H9 (cell line): ENCODE measurements at regions not wholly inside any gene's neighbourhood (a gene's known extent, or its start where the extent isn't known, plus 50 kb on each side); places are given as distances from the start of the nearest gene placed in this dataset.

Experiments used
- DNase-seq: peaks from one replicate; pipeline ENCODE4 v3.0.0-alpha.2; 2017
- H2AFZ ChIP-seq: one replicate; pipeline ENCODE4 v1.6.1; 2013; ENCODE audit warnings: mild to moderate bottlenecking, low read length, control low read depth, moderate library complexity
- H2AK5ac ChIP-seq: 2 replicates; pipeline ENCODE4 v1.6.1; 2013; ENCODE audit warnings: low read length, control low read depth, mixed read lengths; ENCODE audit not compliant: insufficient read length
- H2BK120ac ChIP-seq: one replicate; pipeline ENCODE4 v1.6.1; 2013; ENCODE audit warnings: low read depth, mild to moderate bottlenecking, low read length, control low read depth, inconsistent platforms; ENCODE audit not compliant: poor library complexity, severe bottlenecking
- H2BK12ac ChIP-seq: 2 replicates; pipeline ENCODE4 v1.6.1; 2013; ENCODE audit warnings: low read length, control low read depth, mixed read lengths, low read depth; ENCODE audit not compliant: insufficient read length
- H2BK15ac ChIP-seq: 2 replicates; pipeline ENCODE4 v1.6.1; 2013; ENCODE audit warnings: low read depth, low read length, control low read depth
- H2BK20ac ChIP-seq: one replicate; pipeline ENCODE4 v1.6.1; 2013; ENCODE audit warnings: low read depth, mild to moderate bottlenecking, low read length, control low read depth, inconsistent platforms; ENCODE audit not compliant: poor library complexity, severe bottlenecking
- H2BK5ac ChIP-seq: 2 replicates; pipeline ENCODE4 v1.6.1; 2013; ENCODE audit warnings: low read length, control low read depth, mixed read lengths; ENCODE audit not compliant: insufficient read length
- H3K14ac ChIP-seq: 2 replicates; pipeline ENCODE4 v1.6.1; 2013; ENCODE audit warnings: low read length, control low read depth; ENCODE audit not compliant: insufficient read depth
- H3K18ac ChIP-seq: 2 replicates; pipeline ENCODE4 v1.6.1; 2013; ENCODE audit warnings: low read depth, mild to moderate bottlenecking, mixed read lengths, low read length, control low read depth; ENCODE audit not compliant: insufficient read length
- H3K23ac ChIP-seq: 2 replicates; pipeline ENCODE4 v1.6.1; 2013; ENCODE audit warnings: low read length, control low read depth, mixed read lengths, low read depth; ENCODE audit not compliant: insufficient read length
- H3K23me2 ChIP-seq: 2 replicates; pipeline ENCODE4 v1.6.1; 2013; ENCODE audit warnings: low read depth, mild to moderate bottlenecking, mixed read lengths, low read length, control low read depth; ENCODE audit not compliant: insufficient read length, poor library complexity, severe bottlenecking
- H3K27ac ChIP-seq: 2 replicates; pipeline ENCODE4 v1.5.1; 2013; ENCODE audit warnings: low read length, control low read depth, mixed read lengths, low read depth; ENCODE audit not compliant: insufficient read length
- H3K27me3 ChIP-seq: 2 replicates; pipeline ENCODE4 v1.6.1; 2013; ENCODE audit warnings: low read length, control low read depth, inconsistent platforms; ENCODE audit not compliant: insufficient read depth
- H3K4ac ChIP-seq: 2 replicates; pipeline ENCODE4 v1.6.1; 2013; ENCODE audit warnings: low read depth, mild to moderate bottlenecking, control low read depth, inconsistent platforms, low read length, moderate library complexity
- H3K4me1 ChIP-seq: 2 replicates; pipeline ENCODE4 v1.6.1; 2013; ENCODE audit warnings: low read length, control low read depth, inconsistent platforms; ENCODE audit not compliant: insufficient read depth
- H3K4me2 ChIP-seq: 2 replicates; pipeline ENCODE4 v1.6.1; 2013; ENCODE audit warnings: low read length, control low read depth, mixed read lengths; ENCODE audit not compliant: insufficient read length, insufficient read depth
- H3K56ac ChIP-seq: 2 replicates; pipeline ENCODE4 v1.6.1; 2013; ENCODE audit warnings: low read depth, mild to moderate bottlenecking, mixed read lengths, low read length, control low read depth; ENCODE audit not compliant: insufficient read length
- H3K79me1 ChIP-seq: 2 replicates; pipeline ENCODE4 v1.6.1; 2013; ENCODE audit warnings: low read depth, mild to moderate bottlenecking, moderate library complexity, low read length, control low read depth, inconsistent platforms; ENCODE audit not compliant: insufficient read depth, poor library complexity, severe bottlenecking
- H3K79me2 ChIP-seq: 2 replicates; pipeline ENCODE4 v1.6.1; 2013; ENCODE audit warnings: low read length, control low read depth, inconsistent platforms; ENCODE audit not compliant: insufficient read depth
- H3K9ac ChIP-seq: 2 replicates; pipeline ENCODE4 v1.6.1; 2013; ENCODE audit warnings: low read length, control low read depth, mixed read lengths; ENCODE audit not compliant: insufficient read length; ENCODE audit errors: extremely low read depth
- H3K9me3 ChIP-seq: one replicate; pipeline ENCODE4 v1.6.1; 2013; ENCODE audit warnings: low read depth, low read length, inconsistent platforms; ENCODE audit not compliant: control insufficient read depth
- H3T11ph ChIP-seq: one replicate; pipeline ENCODE4 v1.6.1; 2013; ENCODE audit warnings: mild to moderate bottlenecking, low read length, control low read depth, inconsistent platforms
- H4K20me1 ChIP-seq: one replicate; pipeline ENCODE4 v1.6.1; 2013; ENCODE audit not compliant: control insufficient read depth, insufficient read length, insufficient read depth
- H4K5ac ChIP-seq: 2 replicates; pipeline ENCODE4 v1.6.1; 2013; ENCODE audit warnings: low read depth, mild to moderate bottlenecking, mixed read lengths, low read length, control low read depth; ENCODE audit not compliant: insufficient read length
- H4K8ac ChIP-seq: replicated peaks from 2 replicates; pipeline ENCODE4 v1.6.1; 2013; ENCODE audit warnings: low read length, control low read depth, mixed read lengths, low read depth; ENCODE audit not compliant: insufficient read length
- H4K91ac ChIP-seq: 2 replicates; pipeline ENCODE4 v1.6.1; 2013; ENCODE audit warnings: low read depth, mild to moderate bottlenecking, moderate library complexity, mixed read lengths, low read length, control low read depth; ENCODE audit not compliant: insufficient read length
- H3K27ac Mint-ChIP-seq, 3 experiments: 2 replicates in 2 of 3; 3 replicates in 1 of 3; pipeline ENCODE4 v1.8.0; 2020 to 2021; ENCODE audit warnings: mixed read lengths in 3 of 3, mild to moderate bottlenecking in 1 of 3, moderate library complexity in 1 of 3
- H3K27me3 Mint-ChIP-seq: 2 replicates; pipeline ENCODE4 v1.8.0; 2021; ENCODE audit warnings: low read depth, mild to moderate bottlenecking, moderate library complexity, mixed read lengths
- H3K36me3 Mint-ChIP-seq, 3 experiments: 2 replicates in 2 of 3; 3 replicates in 1 of 3; pipeline ENCODE4 v1.8.0; 2020 to 2021; ENCODE audit warnings: low read depth in 3 of 3, mixed read lengths in 3 of 3; ENCODE audit not compliant: insufficient read depth in 1 of 3
- H3K4me1 Mint-ChIP-seq, 2 experiments: 2 replicates each; pipeline ENCODE4 v1.8.0; 2020; ENCODE audit warnings: mixed read lengths in 2 of 2
- H3K4me3 Mint-ChIP-seq, 2 experiments: 2 replicates in 1 of 2; 3 replicates in 1 of 2; pipeline ENCODE4 v1.8.0; 2020 to 2021; ENCODE audit warnings: mild to moderate bottlenecking in 2 of 2, mixed read lengths in 2 of 2, moderate library complexity in 1 of 2
- H3K9me3 Mint-ChIP-seq, 2 experiments: 2 replicates in 1 of 2; 3 replicates in 1 of 2; pipeline ENCODE4 v1.8.0; 2020; ENCODE audit warnings: mild to moderate bottlenecking in 2 of 2, mixed read lengths in 2 of 2, moderate library complexity in 1 of 2
- CTCF ChIP-seq: fragments of 200-600 bp; sonication (generic); conservative IDR thresholded peaks from 3 replicates; pipeline ENCODE4 v1.8.0; 2021; ENCODE audit warnings: antibody characterized with exemption, mild to moderate bottlenecking
- WGBS: extraction: QIAGEN DNeasy Blood & Tissue Kit; methylation state at CpG from one replicate; pipeline ENCODE4 v1.1.7; 2013; ENCODE audit warnings: missing lambda C conversion rate, low lambda C conversion rate, mixed read lengths; ENCODE audit not compliant: insufficient read length; ENCODE audit errors: extremely low coverage; 5-methylcytosine and 5-hydroxymethylcytosine counted together

GRCh38 chr14:89626233-89626806 lies 209.3 kb upstream of the FOXN3 start:
- no peak overlapping the region for H3K27ac ChIP-seq
- no peak overlapping the region for H2BK15ac ChIP-seq
- no peak overlapping the region for H3K14ac ChIP-seq
- H4K20me1 ChIP-seq = no peaks in the 10 kb centered on the region
- no peaks in the 10 kb centered on the region for H3K79me2 ChIP-seq
- H3K9ac ChIP-seq = no peak overlapping the region
- H2BK12ac ChIP-seq = no peak overlapping the region
- H3K27me3 Mint-ChIP-seq = peaks cover 5% of the 10 kb centered on the region; the same call in 1 of the 2 replicates
- H3K18ac ChIP-seq = no peak overlapping the region
- H2BK120ac ChIP-seq = no peak overlapping the region
- H3K56ac ChIP-seq = no peak overlapping the region
- no peaks in the 10 kb centered on the region; a peak in 2 of 7 replicates for H3K36me3 Mint-ChIP-seq
- H3T11ph ChIP-seq = no peak overlapping the region
- H4K91ac ChIP-seq = no peak overlapping the region
- no peak overlapping the region; a peak in 1 of 5 replicates for H3K4me3 Mint-ChIP-seq
- no peaks in the 10 kb centered on the region for H3K79me1 ChIP-seq
- H3K23me2 ChIP-seq = no peaks in the 10 kb centered on the region
- H4K5ac ChIP-seq = no peak overlapping the region
- H3K9me3 Mint-ChIP-seq = no peaks in the 10 kb centered on the region; a peak in 1 of 5 replicates
- peaks cover 61 to 64% of the 10 kb centered on the region in 2 experiments for H3K4me1 Mint-ChIP-seq
- no peaks in the 10 kb centered on the region for H3K27me3 ChIP-seq
- H2BK5ac ChIP-seq = no peak overlapping the region
- DNase-seq = no peak
- no CpG with 5 or more reads among the region's 6 CpGs for WGBS
- no peak overlapping the region for H3K4ac ChIP-seq
- no peak overlapping the region for H2AFZ ChIP-seq
- H2BK20ac ChIP-seq = no peak overlapping the region
- no peak overlapping the region for H4K8ac ChIP-seq
- no peak overlapping the region for H3K27ac Mint-ChIP-seq
- no peak for TF ChIP-seq CTCF
- no peak overlapping the region for H3K4me2 ChIP-seq
- no peaks in the 10 kb centered on the region for H3K9me3 ChIP-seq
- no peak overlapping the region for H3K23ac ChIP-seq
- H2AK5ac ChIP-seq = no peak overlapping the region
- H3K4me1 ChIP-seq = peaks cover 14% of the 10 kb centered on the region; the same call in 1 of the 2 replicates
